MM.1S (cell line): ENCODE measurements at regions not wholly inside any gene's neighbourhood (a gene's known extent, or its start where the extent isn't known, plus 50 kb on each side); places are given as distances from the start of the nearest gene placed in this dataset.

Experiments
- CTCF ChIP-seq: fragments of 300-600 bp; sonication (generic); IDR thresholded peaks from 2 replicates; pipeline ENCODE4 v1.5.1; 2016; ENCODE audit warnings: antibody characterized with exemption, low read length, mixed read lengths
- EZH2 ChIP-seq: fragments of 300-600 bp; sonication (generic); optimal IDR thresholded peaks from 2 replicates; pipeline ENCODE3; 2017; ENCODE audit warnings: low read depth, mild to moderate bottlenecking, antibody characterized with exemption, low read length, mixed read lengths

GRCh38 chr16:51321251-51321650 lies 170.2 kb upstream of the SALL1 start:
- TF ChIP-seq EZH2 = no peak
- TF ChIP-seq CTCF = no peak
